ENCODE measurements at regions not wholly inside any gene's neighbourhood (a gene's known extent, or its start where the extent isn't known, plus 50 kb on each side); places are given as distances from the start of the nearest gene placed in this dataset.

DNA sequence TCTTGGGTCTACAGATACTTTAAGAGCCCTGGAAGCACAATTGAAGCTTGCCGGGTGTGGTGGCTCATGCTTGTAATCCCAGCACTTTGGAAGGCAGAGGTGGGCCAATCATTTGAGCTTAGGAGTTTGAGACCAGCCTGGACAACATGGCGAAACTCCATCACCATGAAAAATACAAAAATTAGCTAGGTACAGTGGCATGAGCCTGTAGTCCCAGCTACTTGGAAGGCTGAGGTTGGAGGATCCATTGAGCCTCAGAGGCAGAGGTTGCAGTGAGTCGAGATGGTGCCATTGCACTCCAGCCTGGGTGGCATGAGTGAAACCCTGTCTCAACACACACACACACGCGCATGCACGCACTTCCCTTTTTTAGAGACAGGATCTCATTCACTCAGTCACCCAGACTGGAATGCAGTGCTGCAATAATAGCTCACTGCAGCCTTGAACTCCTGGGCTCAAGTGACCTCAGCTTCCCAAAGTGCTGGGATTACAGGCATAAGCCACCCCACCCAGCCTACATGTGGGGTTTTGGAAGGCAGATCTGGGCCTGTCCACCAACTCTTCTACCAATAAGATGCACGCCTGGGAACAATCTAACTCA, 182.5 kb upstream of the JARID2 start:
- DNase-seq (ENCODE audit: low read depth), result no peak

DNA sequence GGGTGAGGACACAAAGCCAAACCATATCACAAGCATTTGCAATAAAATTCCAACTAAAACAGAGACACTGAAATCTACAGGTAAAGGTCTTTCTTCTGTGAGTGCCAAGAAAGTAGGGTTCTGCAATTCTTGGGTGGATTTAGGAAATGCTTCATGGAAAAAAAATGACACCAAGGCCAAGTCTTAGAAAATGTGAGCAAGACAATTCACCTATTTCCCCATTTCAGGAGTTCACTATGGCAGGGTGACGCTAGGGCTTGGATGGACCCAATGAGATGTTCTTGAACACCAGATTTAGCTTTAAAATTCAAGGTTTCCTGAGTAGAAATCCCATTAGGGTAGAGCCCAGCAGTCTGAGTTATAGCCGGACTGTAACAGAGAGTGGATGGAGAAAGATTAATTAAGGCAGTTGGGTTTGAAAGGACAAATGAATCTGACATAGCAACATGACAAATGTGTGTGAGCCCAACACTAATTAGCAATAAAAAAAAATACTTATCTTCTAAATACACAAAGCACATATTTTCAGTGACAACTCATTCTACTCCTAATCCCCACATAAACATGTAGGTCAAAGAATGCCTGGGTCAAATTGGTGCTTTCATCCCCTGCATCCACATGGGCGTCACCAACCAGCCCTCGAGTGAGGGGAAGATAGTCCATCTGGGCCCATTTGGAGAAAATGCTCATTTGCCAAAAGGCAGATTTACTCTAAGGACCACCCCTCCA, 180.4 kb upstream of the JARID2 start:
- no peak for DNase-seq (ENCODE audit: low read depth)

DNA sequence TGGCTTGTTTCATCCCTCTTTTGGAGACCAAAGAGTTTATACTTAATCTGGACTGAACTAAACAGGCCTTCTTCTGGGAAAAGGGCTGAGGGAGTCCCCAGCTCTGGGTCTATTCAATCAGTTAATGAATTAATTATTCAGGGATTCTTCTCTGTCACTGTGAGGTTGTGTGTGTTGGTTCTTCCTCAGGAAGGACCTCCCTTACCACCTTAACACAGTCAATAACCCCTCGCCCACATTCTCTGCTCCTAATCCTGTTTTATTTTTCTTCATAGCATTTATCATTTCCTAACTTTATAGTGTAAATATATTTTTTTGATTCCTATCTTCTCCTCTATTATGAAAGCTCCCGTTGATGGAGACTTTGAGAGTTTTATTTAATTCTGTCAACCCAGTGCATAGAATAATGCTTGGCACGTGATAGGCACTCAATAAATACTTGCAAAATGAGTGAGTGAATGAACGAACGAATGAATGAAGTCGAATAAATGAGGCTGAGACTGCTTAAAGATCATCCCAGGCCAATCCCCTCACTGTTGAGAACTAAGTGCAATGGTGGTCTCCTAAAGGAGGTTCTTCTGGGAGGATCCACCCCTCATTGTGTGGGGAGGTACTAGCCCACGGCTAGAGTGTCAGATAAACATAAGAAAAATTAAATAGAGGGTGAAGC, 179.6 kb upstream of the JARID2 start:
- no peak for DNase-seq (ENCODE audit: low read depth)

DNA sequence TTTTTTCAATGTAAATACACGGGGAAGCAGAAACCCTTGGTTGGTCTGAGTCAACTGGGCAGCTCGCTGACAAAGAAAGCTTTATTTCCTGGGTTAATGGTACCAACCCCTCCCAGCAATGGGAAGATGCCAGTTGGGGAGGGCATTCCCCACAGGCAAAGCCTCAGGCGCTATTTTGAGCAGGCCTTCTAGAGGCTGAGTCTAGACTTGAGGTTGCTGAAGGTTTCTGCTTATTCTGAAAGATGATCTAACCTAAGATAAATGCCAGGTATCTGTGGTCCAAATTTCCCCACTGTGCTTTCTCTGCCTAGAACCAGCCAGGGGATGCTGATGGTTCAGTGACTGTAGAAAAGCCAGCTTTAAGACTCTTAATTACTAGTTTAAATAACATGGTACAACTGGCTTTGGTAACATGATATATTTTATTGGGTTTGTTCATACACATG, 172.5 kb upstream of the JARID2 start:
- DNase-seq (ENCODE audit: low read depth), result peak; percentile 19

DNA sequence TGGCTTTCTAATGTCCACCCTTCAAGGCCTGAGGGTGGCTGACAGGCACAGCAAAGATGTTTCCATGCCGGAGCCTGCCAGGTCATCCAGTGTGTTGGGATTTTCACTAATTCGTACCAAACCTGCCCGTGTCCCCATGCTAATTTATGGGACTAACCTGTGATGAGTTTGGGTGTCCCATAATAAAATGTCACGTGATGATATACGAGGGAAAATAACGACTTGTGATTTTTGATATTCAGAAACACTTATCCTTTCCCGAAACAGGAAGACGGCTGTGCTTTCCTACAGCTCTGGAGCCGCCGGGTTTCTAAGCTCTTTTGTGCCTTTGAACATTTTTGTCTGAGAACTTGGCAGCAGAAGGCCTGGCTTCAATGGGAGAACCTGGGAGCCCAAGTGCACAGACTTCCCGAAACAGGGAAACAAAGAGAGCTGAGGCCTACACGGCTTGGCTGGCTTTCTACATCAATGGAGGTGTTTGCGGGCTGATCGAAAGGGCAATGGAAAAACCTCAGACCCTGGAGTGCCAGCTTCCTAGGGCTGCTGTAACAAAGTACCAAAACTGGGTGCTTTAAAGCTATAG, 171.9 kb upstream of the JARID2 start:
- no peak for DNase-seq (ENCODE audit: low read depth)

DNA sequence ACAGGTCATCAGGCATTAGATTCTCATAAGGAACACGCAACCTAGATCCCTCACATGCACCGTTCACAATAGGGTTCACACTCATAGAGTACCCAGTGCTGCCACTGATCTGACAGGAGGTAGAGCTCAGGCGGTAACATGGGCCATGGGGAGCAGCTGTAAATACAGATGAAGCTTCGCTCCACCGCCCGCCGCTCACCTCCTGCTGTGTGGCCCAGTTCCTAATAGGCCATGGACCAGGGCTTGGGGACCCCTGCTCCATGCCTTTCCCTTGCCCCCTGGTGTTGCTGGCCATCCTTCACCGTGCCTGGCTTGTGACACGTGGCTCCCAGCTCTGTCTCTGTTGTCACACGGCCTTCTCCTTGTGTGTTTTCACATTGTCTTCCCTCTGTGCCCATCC, 171.1 kb upstream of the JARID2 start:
- DNase-seq (ENCODE audit: low read depth), result no peak

DNA sequence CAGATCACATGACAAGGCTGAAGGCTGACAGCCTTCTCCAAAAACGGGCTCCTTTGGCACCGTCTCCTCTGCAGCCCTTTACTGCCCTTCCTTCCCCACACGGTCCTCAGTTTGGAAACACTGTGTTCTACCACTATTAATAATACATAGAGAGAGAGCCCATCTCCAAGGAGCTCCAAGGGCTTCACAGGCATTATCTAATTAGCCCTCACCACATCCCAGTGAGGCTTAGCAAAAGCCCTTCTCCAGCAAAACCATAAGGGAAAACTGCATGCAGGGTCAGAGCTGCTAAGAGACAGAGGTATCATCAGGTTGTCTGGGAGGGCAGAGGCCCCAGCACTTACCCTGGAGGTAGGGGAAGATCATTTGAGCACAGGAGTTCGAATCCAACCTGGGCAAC, 169.3 kb upstream of the JARID2 start:
- DNase-seq (ENCODE audit: low read depth), result no peak

DNA sequence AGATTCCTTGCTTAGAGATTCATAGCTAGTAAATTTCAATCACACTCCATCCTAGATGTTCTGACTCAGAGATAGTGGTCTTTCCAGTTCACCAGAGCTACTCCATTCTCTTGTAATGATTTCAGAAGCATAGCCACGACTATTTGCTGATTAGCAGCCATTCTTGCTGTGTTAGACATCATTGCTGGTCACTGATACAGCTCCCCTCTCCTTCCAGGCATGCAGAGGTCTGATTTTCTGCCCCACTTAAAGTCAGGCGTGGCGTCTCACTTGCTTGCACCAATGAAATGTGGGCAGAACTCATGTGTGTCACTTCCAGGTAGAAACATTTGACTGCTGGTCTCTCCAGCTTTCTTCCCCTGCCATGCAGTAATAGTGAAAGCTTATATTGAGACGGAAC, 168.9 kb upstream of the JARID2 start:
- DNase-seq (ENCODE audit: low read depth), result no peak

DNA sequence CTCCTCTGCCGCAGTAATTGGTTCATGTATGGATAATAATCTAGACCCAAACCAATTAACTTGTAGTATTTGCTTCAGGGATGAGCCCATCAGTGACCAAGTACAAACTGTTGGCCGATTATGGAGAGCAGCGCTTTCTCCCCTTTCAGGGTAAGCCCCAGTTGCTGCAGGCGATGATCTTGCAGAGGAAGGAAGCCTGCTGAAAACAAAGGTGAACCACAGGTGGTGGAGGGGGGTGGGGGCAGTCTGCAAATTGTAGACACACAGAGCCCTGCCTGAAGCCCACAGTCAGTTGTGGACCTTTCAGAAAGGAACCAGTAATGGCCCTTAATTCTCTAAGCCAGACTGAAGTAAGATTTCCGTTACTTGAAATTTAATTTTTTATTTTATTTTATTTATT, 167.9 kb upstream of the JARID2 start:
- DNase-seq (ENCODE audit: low read depth), result no peak

DNA sequence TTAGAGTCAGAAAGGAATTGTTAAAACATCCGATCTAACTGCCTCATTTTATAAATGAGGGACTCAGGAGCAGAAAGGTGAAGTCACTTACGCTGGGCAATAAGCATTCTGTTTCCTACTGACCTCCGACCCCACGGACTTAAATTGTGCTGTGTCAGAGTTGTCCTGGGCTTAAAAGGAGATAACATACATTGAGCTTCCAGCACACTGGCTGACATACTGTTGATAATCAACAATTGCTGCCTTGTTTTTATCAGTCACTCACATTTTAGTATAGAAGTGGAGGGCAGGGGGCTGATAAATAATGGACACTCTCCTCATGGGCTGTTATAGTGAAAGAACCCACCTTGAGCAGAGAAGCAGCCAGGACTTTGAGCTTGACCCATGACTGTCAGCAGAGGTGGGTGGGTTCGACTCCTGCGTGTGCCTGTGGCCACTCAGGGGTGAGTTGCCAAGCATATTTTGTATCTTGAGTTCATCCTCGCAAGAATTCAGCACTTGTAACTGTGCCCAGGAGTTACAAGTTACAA, 166.5 kb upstream of the JARID2 start:
- DNase-seq (ENCODE audit: low read depth), result no peak

DNA sequence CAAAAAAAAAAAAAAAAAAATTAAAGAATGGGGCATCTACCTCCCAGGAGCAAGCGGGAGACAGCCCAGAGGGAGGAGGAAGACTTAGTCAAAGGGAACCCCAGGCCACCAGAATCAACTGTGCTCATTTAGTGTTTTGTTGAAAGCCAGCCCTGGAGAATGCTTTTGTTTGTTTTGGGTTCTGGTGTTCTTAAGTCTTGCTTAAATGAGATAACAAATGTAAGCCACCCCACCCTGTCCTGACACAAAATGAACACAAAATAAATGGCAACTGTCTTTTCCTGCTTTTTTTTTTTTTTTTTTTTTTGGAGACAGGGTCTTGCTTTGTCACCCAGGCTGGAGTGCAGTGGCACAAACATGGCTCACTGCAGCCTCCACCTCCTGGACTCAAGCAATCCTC, 165.0 kb upstream of the JARID2 start:
- DNase-seq (ENCODE audit: low read depth), result no peak

DNA sequence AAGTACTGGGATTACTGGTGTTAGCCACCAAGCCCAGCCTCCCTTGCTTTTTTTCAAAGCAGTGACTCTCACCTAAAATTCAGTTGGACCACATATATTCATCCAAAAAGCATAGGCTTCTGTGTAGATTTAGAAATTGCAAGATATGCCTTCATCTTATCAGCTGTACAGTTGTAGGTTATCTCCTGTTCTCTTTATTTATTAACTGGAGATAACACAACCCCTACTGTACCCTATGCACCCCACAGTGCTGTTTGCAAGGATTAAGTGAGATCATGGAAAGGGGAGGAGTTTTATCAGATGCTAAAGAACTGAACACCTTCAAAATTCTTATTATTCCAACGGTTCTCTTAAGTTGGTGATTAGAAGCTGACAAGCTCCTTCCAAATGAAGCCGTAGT, 164.4 kb upstream of the JARID2 start:
- no peak for DNase-seq (ENCODE audit: low read depth)

DNA sequence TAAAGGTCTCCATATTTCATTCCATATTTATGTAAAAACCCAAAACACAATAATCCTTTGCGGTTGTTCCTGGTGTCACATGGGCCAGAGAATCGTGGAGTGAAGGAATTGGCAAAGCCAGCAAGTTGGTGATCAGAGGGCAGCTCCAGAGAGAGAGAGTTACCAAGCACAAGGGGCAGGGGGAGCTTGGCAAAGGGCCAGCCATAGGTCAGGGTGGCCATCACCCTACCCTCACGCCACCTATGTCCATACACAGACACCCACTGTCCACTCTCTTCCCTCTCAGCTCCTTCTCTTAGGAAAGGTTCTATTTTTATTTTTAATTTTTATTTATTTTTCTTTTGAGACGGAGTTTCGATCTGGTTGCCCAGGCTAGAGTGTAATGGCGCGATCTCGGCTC, 163.2 kb upstream of the JARID2 start:
- DNase-seq (ENCODE audit: low read depth), result no peak

DNA sequence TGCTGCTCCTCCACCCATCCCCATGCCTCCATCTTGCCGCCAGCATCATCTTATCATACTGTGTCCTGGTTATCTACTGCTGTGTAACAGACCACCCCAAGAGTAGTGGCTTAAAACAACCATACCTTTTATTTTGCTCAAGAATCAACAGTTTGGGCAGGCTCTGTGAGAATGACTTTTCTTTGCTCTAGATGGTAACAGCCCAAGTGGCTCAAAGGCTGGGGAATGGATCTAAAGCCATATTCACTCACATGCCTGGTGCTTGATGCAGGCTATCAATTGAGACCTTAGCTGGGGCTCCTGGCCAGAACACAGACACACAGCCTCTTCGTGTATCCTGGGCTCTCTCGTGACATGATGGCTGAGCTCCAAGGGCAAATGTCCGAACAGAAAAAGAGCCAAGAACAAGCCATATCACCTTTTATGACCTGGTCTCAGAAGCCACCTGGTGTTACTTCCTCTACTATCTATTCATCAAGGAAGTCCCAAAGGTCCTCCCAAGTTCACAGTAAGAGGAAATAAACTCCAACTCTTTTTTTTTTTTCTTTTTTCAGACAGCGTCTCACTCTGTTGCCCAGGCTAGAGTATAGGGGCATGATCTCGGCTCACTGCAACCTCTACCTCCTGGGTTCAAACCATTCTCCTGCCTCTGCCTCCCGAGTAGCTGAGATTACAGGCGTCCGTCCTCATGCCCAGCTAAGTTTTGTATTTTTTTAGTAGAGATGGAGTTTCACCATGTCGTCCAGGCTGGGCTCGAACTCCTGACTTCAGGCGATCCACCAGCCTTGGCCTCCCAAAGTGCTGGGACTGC, 159.3 kb upstream of the JARID2 start:
- no peak for DNase-seq (ENCODE audit: low read depth)

DNA sequence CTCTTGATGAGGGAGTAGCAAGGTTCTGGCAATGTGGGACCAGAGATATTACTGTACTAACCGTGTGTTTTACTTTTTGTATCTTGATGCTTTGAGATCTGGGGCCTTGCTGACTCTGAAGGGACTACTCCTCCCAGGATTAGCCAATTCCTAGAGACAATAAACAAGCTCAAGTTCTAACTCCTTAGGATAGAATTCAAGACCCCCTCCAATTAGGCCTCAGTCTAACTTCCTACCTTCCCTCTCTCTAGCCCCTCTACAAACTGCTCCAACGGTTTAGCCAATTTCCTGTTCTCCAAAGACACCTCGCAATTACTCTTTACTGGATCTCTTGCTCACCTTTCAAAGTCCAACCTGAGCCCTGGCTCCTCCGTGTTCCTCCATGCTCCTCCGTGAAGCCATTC, 158.7 kb upstream of the JARID2 start:
- DNase-seq (ENCODE audit: low read depth), result no peak

DNA sequence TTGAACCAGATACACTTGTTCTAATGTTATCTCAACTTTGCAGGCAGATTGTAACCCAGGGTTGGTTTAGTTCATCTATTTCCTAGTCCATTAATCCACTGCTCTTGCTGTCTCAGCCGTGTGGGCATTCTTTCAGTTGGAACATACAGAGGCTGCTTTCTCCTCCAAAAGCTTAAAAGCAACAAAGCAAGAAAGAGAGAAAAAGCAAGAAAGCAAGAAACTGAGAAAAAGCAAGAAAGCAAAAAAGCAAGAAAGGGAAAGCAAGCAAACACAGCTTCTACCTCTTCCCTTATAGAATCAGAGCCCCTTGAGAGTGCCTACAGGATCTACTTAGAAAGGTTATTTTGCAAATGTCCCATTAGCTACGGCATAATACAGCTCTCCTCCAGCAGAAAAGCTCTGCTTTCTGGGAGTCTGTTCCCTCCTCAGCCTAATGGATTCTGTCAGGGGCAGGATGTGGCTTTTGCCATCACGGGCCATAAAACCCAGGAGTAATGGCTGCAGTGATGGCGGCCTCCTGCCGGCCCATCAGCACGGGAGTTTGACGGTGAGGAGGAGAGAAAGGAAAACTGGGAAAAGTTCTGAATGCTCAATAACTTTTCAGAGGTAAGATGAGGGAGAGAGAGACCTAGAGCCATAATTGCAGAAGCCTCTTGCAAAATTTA, 156.8 kb upstream of the JARID2 start:
- no peak for DNase-seq (ENCODE audit: low read depth)

DNA sequence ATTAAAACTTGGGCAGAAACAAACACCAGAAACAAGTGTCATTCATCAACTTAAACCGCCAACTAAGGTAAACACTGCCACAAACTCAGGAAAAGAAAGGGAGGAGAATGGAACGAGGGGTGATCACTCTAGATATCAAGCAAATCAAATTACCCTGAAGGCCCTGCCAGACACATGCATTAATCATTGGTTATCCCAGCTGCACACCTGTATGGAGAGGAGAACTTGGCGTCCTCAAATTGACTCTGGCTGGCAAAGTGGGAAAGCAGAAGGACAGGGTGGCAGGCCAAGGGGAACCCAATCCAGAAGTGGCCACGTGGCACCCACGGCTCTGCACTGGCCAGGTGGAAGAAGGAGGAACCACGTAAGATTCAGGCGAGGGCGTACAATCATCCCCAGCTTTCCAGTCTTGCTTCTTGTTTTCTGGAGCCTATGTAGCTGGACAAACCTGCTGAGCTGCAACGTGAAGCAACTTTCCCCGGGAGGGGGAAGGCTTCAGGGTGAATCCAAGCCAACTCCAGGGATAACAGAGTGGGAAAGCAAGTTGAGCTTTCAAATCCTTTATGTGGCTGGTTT, 156.2 kb upstream of the JARID2 start:
- DNase-seq (ENCODE audit: low read depth), result no peak

DNA sequence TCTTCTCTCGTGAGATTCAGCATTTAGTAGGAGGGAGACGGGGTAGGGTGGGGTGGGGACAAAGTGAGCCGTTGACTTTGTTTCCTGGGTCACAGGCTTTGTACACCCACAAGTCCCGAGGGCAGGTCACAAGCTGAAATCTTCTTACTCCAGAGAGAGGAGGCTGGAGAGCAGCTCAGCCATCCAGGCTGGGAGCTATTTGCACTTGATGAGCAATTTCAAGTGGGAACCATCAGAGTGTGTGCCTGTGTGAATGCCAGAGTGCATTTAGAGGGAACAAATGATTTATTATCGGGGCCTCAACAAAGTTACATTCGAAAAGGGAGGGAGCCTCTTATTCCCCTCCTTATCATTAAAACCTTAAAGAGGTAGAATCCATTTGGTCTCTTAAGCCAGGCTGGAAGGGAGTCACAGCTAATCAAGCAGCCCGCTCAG, 155.7 kb upstream of the JARID2 start:
- DNase-seq (ENCODE audit: low read depth), result no peak

DNA sequence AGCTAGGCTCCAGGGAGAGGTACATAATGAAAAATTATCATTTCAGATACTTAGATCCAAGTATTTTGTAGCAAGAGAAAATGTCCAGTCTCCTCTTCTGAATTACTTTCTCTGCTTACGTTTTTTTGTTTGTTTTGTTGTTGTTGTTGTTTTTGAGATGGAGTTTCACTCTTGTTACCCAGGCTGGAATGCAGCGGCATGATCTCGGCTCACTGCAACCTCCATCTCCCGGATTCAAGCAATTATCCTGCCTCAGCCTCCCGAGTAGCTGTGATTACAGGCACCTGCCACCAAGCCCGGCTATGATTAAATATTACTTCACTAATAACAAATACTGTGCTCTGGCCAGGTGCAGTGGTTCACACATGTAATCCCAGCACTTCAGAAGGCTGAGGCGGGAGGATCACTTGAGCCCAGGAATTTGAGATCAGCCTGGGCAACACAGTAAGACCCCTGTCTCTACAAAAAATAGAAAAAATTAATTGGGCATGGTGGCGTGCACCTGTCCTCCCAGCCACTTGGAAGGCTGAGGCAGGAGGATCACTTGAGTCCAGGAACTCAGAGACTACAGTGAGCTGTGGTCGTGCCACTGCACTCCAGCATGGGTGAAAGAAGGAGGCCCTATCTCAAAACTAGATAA, 155.0 kb upstream of the JARID2 start:
- DNase-seq (ENCODE audit: low read depth), result no peak
